Peyer's patch (tissue), 4 donors: ENCODE measurements at regions not wholly inside any gene's neighbourhood (a gene's known extent, or its start where the extent isn't known, plus 50 kb on each side); places are given as distances from the start of the nearest gene placed in this dataset.

Experiments used
- CTCF ChIP-seq, 6 experiments: fragments of 450-650 bp in 4 of 6; fragments of 200-600 bp in 2 of 6; sonication (generic) in 1 of 6; IDR thresholded peaks; one replicate each; pipeline ENCODE4 v1.5.1; 2017 to 2019; ENCODE audit warnings: antibody characterized with exemption in 6 of 6, mild to moderate bottlenecking in 3 of 6, moderate library complexity in 1 of 6
- POLR2A ChIP-seq, 2 donors: fragments of 450-650 bp; IDR thresholded peaks; one replicate each; pipeline ENCODE4 v1.5.1; 2017; ENCODE audit warnings: antibody characterized with exemption in 2 of 2, mild to moderate bottlenecking in 2 of 2, moderate library complexity in 2 of 2

GRCh38 chr10:57946833-57947232, 320.9 kb downstream of the IPMK start:
- TF ChIP-seq CTCF (IDR thresholded peaks at IDR 0.05) = no peak
- TF ChIP-seq POLR2A (IDR thresholded peaks at IDR 0.05) = no peak
